ENCODE measurements at regions not wholly inside any gene's neighbourhood (a gene's known extent, or its start where the extent isn't known, plus 50 kb on each side); places are given as distances from the start of the nearest gene placed in this dataset.

DNA sequence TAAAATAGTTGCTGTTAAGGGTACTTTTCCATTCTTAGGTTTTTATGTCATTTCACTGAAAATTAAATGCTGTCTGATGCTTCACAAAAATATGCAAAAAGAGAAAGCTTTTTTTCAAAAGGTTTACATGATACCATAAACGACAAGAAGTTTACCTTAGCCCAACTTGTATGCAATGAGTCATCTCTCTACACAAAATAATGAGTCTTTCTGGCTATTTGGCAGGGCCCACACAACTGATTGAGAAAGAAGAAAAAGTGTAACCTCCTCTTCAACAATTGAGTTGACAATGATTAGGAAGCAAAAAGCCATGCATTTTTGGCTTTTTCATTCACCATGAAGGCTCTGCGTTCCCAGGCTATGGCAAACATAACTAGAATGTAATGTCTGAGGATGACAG lies 165.4 kb upstream of the CPNE8 start:
- H3K4ac ChIP-seq (ENCODE audit: low read depth, low read length): no peak overlapping the region
- H2BK5ac ChIP-seq (ENCODE audit: insufficient read length, low read length): no peak overlapping the region
- Mint-ChIP-seq H3K4me3 (no peak overlapping the region), H3K27me3 (ENCODE audit: low read depth) (no peaks in the 10 kb centered on the region), H3K36me3 (ENCODE audit: insufficient read depth in 1 of 3, low read depth in 3 of 3) (no peaks in the 10 kb centered on the region), H3K9me3 (no peaks in the 10 kb centered on the region; a peak in 1 of 5 replicates), H3K4me1 (no peaks in the 10 kb centered on the region), H3K27ac (no peak overlapping the region)
- H2BK20ac ChIP-seq (ENCODE audit: low read depth, low read length, poor library complexity, severe bottlenecking): no peak overlapping the region
- DNase-seq: no peak
- H4K8ac ChIP-seq (replicated peaks; ENCODE audit: insufficient read length, low read depth, low read length): no peak overlapping the region
- no peaks in the 10 kb centered on the region for H3K23me2 ChIP-seq (ENCODE audit: insufficient read length, low read depth, low read length, poor library complexity, severe bottlenecking)
- H3K14ac ChIP-seq (ENCODE audit: insufficient read depth, low read length): no peak overlapping the region
- H2AFZ ChIP-seq (ENCODE audit: low read length): no peak overlapping the region
- H3K4me2 ChIP-seq (ENCODE audit: insufficient read depth, insufficient read length, low read length): no peak overlapping the region
- H3K27me3 ChIP-seq (ENCODE audit: insufficient read depth, low read length): no peaks in the 10 kb centered on the region; the same call in 1 of the 2 replicates
- H3T11ph ChIP-seq (ENCODE audit: low read length): no peak overlapping the region
- H4K5ac ChIP-seq (ENCODE audit: insufficient read length, low read depth, low read length): no peak overlapping the region
- no peak overlapping the region for H3K18ac ChIP-seq (ENCODE audit: insufficient read length, low read depth, low read length)
- no peaks in the 10 kb centered on the region for H3K79me2 ChIP-seq (ENCODE audit: insufficient read depth, low read length)
- no peak overlapping the region for H3K56ac ChIP-seq (ENCODE audit: insufficient read length, low read depth, low read length)
- H3K23ac ChIP-seq (ENCODE audit: insufficient read length, low read depth, low read length): no peak overlapping the region
- H3K9me3 ChIP-seq (ENCODE audit: control insufficient read depth, low read depth, low read length): no peaks in the 10 kb centered on the region
- no peaks in the 10 kb centered on the region for H3K79me1 ChIP-seq (ENCODE audit: insufficient read depth, low read depth, low read length, poor library complexity, severe bottlenecking)
- H3K27ac ChIP-seq (ENCODE audit: insufficient read length, low read depth, low read length): no peak overlapping the region
- no peak overlapping the region for H2BK12ac ChIP-seq (ENCODE audit: insufficient read length, low read depth, low read length)
- H3K4me1 ChIP-seq (ENCODE audit: insufficient read depth, low read length): no peaks in the 10 kb centered on the region
- H4K91ac ChIP-seq (ENCODE audit: insufficient read length, low read depth, low read length): no peak overlapping the region
- no peak overlapping the region for H2AK5ac ChIP-seq (ENCODE audit: insufficient read length, low read length)
- TF ChIP-seq, protein P1, sequence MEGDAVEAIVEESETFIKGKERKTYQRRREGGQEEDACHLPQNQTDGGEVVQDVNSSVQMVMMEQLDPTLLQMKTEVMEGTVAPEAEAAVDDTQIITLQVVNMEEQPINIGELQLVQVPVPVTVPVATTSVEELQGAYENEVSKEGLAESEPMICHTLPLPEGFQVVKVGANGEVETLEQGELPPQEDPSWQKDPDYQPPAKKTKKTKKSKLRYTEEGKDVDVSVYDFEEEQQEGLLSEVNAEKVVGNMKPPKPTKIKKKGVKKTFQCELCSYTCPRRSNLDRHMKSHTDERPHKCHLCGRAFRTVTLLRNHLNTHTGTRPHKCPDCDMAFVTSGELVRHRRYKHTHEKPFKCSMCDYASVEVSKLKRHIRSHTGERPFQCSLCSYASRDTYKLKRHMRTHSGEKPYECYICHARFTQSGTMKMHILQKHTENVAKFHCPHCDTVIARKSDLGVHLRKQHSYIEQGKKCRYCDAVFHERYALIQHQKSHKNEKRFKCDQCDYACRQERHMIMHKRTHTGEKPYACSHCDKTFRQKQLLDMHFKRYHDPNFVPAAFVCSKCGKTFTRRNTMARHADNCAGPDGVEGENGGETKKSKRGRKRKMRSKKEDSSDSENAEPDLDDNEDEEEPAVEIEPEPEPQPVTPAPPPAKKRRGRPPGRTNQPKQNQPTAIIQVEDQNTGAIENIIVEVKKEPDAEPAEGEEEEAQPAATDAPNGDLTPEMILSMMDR (conservative IDR thresholded peaks at IDR 0.05): no peak
- WGBS (ENCODE audit: extremely low coverage, insufficient read length, low lambda C conversion rate): no CpG with 5 or more reads among the region's 2 CpGs
- H4K20me1 ChIP-seq (ENCODE audit: control insufficient read depth, insufficient read depth, insufficient read length): no peaks in the 10 kb centered on the region
- H2BK15ac ChIP-seq (ENCODE audit: low read depth, low read length): no peak overlapping the region
- no peak overlapping the region for H3K9ac ChIP-seq (ENCODE audit: extremely low read depth, insufficient read length, low read length)
- no peak overlapping the region for H2BK120ac ChIP-seq (ENCODE audit: low read depth, low read length, poor library complexity, severe bottlenecking)

Data from H9 (cell line).